GM19025 (cell line): ENCODE measurements at regions not wholly inside any gene's neighbourhood (a gene's known extent, or its start where the extent isn't known, plus 50 kb on each side); places are given as distances from the start of the nearest gene placed in this dataset.
A peak's percentile ranks its signal among the peaks of the same experiment; 100 is the strongest.
"Not testable (repeated sequence)": the region's sequence is repeated elsewhere in the genome, so short reads cannot be mapped to it uniquely, and the experiment has no call there.

ENCODE experiments used
- ATAC-seq: cut with Tn5 transposase; IDR thresholded peaks from one replicate; pipeline ENCODE4 v1.9.1; 2021; ENCODE audit warnings: mild to moderate bottlenecking, low read depth, moderate library complexity; ENCODE audit not compliant: unreplicated experiment

DNA sequence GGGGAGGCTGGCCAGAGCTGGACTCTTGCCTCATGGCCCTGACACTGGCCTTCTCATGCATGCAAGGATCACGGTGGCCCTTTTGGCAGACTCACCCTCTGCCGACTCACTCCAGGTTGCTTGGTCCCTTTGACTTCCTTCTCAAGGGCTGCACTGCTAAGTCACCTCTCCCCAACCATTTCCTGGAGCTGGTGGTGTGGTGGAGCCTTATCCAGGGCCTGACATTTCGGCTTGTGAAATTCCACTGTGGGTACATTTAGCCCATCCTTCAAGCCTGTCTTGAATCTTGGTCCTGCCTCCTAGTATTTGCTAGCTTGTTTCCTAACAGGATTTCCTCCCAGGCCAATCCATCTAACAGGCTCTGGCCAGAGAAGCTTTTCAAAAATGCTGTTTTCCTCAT lies 52.6 kb upstream of the JUN start:
- ATAC-seq, result no peak

DNA sequence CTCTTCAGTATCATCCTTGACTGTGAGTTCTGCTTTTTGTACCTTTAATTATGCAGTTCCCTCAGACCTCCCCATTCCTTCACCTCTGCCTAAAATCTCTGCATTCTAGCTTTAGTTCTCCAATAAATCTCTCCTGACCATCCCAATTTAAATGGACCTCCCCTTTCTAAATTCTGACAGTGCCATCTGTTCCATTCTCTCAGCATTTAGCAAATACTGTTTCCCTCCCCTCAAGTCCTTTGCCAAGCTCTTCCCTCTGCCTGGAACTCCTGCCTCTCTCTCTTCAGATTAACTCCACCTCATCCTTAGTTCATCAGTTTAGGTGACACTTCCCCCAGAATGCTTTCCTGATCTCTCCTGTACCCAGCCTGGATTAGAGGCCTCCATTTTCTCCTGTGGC lies 54.0 kb upstream of the JUN start:
- no peak for ATAC-seq

DNA sequence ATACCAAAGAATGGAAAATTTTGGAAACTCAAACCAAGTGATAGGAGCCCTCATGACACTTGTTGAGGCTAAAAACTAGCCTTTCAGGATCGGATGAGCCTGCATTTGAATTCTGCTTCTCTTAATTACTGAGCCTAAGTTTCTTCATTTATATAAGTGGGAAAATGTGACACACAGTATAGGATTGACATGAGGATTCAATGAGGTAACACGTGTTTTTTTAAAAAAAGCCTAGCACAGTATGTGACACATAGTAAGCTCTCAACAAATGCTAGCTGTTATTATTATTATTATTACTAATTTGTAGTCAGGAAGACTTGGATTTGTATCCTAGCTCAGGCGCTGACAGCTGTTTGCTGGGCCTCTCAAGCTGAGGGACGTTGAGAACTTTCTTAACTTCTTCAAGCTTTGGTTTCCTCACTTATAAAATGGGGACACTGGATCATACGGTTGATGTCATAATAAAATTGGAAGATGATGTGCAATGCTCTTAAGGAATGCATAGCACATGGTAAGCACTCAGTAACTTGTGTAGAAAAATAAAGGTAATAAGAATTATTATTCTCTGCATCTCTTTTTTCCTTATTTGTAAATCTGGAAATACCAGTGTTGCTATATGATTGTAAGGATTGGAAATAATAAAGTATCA lies 55.4 kb upstream of the JUN start:
- ATAC-seq, result no peak

DNA sequence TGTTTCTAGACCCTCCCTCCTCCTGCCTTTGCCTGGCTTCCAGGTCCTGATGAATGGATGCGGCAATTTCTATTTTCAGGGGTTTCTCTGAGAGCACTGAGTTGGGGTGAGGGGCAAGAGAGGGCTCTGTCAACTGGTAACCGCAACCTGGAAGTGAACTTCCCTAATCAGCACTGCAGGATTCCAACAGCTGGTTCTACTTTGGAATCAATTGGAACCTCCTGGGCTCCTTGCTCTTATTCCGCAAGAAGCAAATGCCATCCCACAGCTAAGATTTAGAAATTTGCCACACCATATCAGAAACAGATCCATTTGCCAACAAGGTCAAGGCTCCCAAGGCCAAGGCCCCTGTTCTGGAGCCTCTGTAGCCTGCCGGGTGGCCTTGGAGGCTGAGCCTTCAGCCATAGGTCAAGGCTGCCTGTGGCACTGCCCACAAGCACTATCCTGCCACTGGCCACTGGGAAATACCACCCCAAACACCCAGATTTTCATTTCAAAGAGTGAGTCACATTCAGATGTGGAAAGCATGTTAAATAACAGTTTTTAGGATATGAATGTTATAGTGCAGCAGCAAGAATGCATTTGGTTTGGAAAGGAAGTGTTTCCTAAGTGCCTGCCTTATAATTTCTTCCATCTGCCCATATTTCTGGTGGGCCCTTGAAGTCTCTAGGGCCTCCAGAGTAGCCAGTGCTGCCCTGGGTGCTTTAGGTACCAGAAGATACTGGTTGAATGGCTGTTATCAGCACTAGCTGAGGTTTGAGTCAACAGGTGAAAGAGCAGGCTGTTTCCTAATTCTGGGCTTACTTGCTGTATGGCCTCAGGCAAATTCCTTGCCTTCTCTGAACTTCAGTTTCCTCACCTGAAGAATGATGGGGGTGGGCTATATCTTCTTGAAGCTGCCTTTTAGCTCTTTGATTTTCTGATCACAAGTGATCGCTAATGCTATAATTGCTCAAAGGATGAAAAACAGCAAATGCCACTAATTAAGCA lies 56.3 kb upstream of the JUN start:
- no peak for ATAC-seq

DNA sequence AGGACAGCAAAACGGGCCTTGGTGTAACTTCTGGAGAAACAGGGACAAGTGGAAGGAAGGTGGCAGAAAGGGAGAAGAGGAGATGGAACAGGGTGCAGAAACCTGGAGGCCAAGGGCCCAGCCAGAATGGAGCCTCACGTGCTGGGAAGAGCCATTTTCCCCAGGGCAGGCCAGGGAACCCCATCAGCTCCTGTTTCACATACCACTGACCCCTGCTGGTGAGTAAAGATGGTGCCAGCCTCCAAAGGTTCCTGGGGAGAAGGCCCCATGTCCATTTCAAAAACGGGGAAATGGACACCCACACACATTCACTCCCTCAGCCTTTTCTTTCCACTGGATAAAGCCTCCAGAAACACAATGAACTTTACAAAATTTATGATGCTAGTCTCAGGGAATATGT lies 57.6 kb upstream of the JUN start:
- no peak for ATAC-seq

DNA sequence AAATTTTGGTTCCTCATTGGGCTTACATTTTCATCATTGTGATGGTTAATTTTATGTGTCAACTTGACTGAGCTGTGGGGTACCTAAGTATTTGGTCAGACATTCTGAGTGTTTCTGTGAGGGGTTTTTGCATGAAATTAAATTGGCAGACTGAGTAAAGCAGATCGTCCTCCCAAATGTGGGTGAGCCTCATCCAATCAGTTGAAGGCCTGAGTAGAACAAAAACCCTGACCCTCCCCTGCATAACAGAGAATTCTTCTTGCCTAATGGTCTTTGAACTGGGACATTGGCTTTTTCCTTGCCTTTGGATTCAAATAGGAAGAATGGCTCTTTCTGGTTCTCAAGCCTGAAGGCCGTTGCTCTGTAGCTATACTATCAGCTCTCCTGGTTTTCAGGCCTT lies 59.1 kb upstream of the JUN start:
- no peak for ATAC-seq

DNA sequence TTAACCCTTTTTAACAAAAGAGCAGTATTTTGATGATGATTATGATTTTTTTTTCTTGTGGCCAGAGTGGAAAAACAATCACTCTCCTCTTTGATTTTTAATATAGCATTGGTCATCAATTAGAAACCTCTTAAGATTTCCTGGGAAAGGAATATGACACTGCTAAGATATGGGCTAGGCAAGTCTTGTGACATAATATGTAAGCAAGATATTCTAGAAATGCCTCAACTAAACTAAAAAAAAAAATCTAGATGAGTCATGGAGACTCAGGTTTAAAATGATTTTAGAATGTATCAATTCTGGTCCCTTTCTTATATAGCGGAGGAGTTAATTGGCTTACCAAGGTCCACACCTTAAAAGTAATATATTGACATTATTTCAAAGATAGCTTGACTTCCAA lies 60.3 kb upstream of the JUN start:
- ATAC-seq, result no peak

DNA sequence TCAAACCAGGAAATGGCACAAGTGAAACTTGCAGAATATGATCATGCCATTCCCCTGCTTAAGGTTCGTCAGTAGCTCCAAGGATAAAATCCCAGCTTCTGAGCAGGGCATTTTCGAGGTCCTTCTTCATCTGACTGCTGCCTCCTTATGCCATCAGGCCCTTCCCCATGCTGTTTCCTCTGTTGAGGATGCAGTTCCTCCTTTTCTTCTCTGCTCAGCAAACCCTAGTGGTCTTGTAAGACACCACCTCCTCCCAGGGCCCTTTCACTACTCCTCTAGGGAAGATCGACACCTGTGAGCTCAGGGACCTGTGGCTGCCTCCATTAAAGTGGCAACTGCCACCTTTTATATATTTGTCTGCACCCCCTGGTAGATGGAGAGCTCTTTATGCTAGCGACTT lies 62.1 kb upstream of the JUN start:
- no peak for ATAC-seq

DNA sequence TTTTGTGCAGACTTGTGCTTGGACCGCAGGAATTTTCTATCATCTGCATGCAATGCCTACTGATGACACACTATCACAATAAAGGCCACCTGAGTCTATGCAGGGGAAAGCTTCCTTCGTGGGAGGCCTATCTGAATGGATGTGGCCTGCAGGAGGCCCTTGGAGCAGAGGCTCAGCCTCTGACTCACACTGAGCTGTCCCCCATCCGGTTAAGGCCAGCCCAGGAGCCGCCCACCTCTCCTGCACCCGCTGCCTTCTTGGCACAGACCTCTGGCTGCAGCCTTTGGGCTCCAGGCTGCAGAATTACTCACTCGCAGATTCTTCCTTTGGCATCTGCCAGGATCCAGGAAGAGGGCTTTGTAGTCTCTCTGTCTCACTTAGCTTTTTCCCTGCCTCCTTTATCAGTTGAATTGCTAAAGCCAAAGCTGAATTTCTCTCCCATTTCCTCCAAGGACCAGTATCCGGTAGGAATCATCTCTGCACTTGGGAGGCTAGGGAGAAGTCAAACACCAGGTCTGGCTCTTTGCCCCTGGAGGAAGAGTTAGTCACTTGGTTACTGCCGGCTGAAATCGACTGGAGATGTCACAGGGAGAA lies 65.1 kb upstream of the JUN start:
- no peak for ATAC-seq

DNA sequence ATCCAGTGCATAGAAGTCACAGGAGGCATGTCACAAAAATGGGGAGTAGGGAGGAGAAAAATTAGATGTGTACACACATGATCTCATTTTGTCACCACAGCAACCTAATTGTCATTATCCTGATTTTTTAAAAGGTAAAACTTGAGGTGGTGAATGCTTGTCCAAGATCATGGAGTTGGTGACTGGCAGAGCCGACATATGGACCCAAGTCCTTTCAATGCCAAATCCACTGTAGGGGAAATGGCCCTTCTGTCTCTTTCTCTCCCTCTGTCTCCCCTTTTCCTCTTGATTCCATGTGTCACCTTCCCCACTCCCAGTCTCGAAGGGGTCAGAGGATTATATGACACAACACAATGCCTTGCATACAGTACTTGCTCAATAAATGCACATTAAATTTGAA lies 65.7 kb upstream of the JUN start:
- no peak for ATAC-seq

DNA sequence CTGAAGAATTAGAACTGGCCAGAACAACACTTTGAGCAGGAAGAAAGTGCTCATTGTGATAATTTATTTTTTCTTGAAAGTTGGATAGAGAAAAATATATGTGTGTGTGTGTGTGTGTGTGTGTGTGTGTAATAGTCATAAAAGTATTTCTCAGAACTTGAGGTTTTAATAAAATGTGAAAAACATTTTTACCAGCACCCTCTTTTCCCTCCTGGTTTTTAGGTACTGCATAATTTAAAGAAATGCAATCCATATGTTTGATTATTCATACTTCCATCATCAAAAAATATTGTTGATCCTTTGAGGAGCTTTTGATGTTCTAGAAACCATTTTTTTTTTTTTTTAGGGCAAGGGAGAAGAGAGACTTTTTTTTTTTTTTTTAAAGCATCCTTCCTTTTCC lies 66.8 kb upstream of the JUN start:
- ATAC-seq, result no peak

DNA sequence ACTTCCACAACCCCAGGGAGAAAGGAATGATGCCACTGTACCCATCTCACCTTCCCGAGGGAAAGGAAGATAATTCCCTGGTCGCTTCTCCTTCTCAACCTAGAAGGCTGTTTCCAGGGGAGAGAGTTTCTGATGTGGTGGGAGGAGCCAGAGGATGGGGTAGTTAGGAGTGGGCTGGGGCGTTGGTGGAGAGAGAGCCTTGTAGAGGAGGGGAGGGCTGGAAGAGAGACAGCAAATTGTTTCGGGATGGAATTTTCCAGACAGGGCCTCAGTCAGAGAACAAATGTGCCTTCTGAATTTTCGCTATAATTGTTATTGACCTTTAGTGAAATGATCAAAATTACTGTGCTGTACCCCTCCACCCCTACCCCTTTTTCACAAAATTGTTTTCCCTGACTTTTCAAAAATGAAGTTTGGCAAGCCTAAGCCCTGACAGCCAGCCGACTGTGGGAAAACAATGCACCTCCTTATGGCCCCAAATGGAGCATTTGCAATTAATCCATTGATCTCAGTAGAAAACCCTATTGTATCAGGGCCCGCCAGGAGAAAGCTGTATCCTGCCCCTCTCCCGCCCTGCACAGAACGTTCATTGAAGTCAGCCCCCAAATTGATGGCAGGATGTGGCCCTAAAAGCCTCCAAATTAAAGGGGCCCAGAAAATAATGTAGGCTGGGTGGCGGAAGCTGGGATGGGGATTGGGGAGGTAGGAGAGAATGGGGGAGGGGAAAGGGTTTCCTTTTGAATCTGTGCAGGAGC lies 69.1 kb upstream of the JUN start:
- no peak for ATAC-seq

DNA sequence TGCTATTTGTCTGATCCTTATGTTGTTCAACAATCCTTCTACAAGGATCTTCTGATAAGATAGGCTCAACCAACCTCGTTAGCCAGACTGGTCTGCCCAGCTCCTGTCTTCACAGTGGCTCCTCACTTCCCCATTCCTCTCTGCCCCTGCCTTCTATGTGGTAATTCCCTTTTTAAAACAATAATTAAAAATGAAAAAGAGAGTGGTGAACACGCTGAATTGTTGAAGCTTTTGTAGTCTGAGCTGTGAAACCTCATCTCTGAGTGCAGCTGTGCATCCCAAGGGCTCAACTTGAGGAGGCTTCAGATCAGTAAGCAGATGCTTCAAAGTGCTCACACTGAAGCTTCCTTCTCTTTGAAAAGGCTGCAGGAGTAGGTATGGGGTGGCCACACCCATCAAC lies 70.7 kb upstream of the JUN start:
- ATAC-seq, result no peak

DNA sequence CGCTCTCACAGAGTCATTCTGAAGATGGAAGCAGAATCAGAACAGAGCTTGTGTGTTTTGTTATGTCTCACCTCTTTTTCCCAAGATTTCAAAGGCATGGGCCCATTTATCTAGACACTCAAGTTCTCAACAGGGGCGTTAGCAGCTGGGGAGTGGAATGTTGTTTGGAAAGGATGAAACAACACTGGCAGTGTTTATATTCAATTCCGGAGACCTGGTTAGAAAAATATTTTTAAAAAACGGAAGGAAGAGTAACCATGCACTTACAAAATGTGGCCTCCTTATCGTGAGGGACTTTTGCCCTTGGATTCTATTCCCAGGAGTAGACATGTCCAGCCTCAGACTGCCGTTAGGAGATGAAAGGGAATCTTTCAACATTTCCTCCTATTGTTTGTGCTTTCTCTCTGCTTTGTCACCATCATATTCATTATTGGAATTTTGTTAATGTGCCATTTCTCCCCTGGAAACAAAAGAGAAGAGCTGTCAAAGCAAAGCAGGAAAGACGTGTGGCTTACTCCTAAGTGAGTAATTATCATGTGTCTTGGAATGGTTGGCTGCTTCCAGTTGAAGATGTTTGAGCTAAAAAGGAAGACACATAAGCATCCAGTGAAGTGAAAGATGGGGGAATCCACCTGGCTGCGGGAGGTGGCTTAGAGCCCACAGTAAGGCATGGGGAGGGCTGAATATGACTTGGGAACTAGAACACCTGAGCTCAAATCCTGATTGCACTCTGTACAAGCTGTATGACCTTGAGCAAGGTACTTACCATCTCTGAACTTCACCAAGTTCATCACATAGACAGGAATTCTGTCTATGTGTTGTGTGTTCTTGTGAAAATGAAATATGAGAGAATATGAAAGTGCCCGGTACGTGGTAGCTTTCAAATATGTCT lies 71.7 kb upstream of the JUN start:
- no peak for ATAC-seq

DNA sequence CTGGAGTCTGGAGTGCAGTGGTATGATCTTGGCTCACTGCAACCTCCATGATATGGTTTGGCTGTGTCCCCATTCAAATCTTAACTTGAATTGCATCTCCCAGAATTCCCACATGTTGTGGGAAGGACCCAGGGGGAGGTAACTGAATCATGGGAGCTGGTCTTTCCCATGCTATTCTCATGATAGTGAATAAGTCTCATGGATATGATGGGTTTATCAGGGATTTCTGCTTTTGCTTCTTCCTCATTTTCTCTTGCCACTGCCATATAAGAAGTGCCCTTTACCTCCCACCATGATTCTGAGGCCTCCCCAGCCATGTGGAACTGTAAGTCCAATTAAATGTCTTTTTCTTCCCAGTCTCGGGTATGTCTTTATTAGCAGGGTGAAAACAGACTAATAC lies 72.4 kb upstream of the JUN start:
- ATAC-seq, result not testable (repeated sequence)

DNA sequence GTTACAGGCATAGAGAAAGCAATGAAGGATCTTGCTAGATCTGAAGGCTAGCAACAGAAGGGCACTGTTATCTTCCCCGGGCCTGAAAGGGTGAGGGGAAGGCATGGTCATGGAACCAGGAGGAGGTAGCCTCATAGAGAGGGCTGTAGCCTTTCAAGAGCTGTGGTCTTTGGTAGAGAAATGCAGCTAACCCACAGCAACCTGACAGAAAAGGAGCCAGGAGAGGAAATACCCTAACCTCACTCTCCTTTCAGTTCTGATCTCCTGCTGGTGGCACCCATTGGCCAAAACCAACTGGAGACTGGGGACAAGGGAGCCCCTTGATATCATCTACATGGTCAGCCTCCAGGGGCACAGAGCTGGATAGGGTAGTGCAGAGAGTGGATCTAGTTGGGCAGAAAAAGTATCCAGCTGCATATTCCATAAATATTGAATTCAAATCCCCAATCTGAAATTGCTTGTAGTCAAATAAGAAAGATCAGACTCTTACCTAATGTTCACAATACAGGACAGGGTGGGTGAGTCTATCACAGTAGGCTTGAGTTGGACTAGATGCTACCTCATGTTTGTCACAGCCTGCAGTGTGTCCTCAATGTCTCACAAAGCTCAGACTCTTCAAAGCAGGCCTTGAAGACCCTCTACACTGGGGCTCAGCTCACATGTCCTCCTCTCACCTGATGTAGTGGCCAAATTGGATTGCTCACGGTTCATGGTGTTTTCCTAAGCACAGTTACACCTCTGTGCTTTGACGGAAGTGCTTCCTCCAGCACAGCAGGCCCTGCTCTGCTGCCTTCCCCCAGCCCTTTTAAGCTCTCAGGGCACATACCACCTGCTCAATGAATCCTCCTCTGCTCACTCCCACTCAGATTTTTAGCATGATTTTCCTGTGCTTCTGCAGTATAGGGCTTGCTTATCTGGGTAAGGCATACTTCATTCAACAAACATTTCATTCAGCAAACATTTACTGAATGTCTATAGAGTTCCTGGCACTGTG lies 74.1 kb upstream of the JUN start:
- peak; percentile 82 for ATAC-seq

DNA sequence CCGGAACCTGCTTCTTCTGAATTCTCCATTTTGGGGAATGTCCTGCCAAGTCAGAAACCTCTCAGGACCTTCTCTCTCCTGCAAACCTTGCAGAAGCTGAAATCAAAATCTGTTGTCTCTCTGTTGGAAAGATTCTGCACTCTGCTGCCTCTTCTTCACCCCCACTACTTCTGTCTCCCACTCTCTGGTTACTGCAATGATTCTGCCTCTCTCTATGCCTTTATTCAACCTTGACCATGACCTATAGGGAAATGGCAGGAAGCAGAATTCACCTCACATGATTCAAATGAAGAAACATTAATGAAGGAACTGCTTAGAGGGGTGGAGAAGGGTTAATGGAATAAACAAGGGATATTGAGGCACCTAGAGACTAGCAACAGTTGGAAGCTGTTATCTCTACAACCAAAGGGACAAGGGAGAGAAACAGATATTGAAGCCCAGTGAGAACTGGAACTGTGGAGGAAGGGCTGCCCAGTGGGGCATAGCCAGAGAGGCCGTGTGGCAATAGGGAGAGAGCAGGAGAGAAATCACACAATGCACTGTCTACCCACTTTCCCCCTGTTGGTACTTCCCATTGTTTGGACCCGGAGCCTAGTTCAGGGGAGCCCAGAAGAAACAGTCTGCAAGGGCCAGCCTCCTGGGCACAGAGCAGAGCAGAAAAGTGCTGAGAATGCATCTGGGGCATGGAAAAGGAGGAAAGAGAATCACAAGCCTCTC lies 76.1 kb upstream of the JUN start:
- no peak for ATAC-seq

DNA sequence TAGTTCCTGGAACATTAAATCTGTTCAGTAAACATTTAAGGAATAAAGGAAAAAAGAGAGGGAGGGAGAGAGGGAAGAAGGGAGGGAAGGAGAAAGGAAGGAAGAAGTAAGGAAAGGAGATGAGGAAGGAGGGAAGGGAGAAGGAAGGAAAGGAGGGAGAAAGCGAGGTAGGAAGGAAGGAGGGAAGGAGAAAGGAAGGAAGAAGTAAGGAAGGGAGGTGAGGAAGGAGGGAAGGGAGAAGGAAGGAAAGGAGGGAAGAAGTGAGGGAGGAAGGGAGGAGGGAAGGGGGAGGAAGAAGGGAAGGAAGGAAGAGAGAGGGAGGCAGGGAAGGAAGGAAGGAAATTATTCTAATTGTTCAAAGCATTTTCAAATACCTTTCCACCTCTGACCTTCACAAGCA lies 77.2 kb upstream of the JUN start:
- no peak for ATAC-seq
